Fibroblast of mammary gland (primary cell): ENCODE measurements at regions not wholly inside any gene's neighbourhood (a gene's known extent, or its start where the extent isn't known, plus 50 kb on each side); places are given as distances from the start of the nearest gene placed in this dataset.

Experiments used
- DNase-seq: peaks from one replicate; pipeline ENCODE4 v3.0.0-alpha.2; 2010; ENCODE audit warnings: low read depth
- H3K4me3 ChIP-seq: 2 replicates; pipeline ENCODE4 v1.5.1; 2011; ENCODE audit warnings: low read depth, mild to moderate bottlenecking, low read length, moderate library complexity; ENCODE audit not compliant: control insufficient read depth
- TF ChIP-seq, protein P1 (sequence below): conservative IDR thresholded peaks from 2 replicates; pipeline ENCODE4 v1.5.1; 2011; ENCODE audit warnings: low read depth, low read length, inconsistent platforms; ENCODE audit not compliant: control insufficient read depth, insufficient read depth

- H3K4me3 ChIP-seq = no peak overlapping the region
- peak; percentile 58 for DNase-seq
- TF ChIP-seq, protein P1, sequence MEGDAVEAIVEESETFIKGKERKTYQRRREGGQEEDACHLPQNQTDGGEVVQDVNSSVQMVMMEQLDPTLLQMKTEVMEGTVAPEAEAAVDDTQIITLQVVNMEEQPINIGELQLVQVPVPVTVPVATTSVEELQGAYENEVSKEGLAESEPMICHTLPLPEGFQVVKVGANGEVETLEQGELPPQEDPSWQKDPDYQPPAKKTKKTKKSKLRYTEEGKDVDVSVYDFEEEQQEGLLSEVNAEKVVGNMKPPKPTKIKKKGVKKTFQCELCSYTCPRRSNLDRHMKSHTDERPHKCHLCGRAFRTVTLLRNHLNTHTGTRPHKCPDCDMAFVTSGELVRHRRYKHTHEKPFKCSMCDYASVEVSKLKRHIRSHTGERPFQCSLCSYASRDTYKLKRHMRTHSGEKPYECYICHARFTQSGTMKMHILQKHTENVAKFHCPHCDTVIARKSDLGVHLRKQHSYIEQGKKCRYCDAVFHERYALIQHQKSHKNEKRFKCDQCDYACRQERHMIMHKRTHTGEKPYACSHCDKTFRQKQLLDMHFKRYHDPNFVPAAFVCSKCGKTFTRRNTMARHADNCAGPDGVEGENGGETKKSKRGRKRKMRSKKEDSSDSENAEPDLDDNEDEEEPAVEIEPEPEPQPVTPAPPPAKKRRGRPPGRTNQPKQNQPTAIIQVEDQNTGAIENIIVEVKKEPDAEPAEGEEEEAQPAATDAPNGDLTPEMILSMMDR = no peak
Observed at GRCh38 chr2:71830497-71831192, 317.0 kb downstream of the CYP26B1 start.

- TF ChIP-seq, protein P1 = no peak
- no peak for DNase-seq
- no peak overlapping the region for H3K4me3 ChIP-seq
Observed at GRCh38 chr2:71829008-71829407, 318.7 kb downstream of the CYP26B1 start.

DNA sequence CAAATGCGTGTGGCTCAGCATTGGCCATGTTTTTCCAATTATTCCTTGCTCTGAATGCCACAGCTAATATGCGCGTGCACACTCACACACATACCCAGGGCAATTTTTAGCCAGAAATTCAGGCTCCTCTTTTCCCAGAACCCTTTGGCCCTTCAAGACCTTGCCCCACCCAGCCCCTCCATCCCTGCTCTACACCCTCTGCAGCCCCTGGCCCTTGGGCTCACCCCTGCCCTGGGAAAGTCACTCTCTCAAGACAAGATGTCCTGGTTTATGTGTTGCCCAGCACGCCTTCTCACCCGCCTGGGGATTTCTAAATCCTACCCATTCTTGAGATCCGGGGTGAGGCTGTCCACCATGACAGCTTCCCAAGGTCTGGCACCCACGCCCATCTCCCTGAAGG lies 319.7 kb downstream of the CYP26B1 start:
- TF ChIP-seq, protein P1 = no peak
- H3K4me3 ChIP-seq = no peak overlapping the region
- no peak for DNase-seq

GRCh38 chr2:71827524-71827901 lies 320.1 kb downstream of the CYP26B1 start:
- DNase-seq = no peak
- TF ChIP-seq, protein P1 = no peak
- H3K4me3 ChIP-seq = no peak overlapping the region

DNA sequence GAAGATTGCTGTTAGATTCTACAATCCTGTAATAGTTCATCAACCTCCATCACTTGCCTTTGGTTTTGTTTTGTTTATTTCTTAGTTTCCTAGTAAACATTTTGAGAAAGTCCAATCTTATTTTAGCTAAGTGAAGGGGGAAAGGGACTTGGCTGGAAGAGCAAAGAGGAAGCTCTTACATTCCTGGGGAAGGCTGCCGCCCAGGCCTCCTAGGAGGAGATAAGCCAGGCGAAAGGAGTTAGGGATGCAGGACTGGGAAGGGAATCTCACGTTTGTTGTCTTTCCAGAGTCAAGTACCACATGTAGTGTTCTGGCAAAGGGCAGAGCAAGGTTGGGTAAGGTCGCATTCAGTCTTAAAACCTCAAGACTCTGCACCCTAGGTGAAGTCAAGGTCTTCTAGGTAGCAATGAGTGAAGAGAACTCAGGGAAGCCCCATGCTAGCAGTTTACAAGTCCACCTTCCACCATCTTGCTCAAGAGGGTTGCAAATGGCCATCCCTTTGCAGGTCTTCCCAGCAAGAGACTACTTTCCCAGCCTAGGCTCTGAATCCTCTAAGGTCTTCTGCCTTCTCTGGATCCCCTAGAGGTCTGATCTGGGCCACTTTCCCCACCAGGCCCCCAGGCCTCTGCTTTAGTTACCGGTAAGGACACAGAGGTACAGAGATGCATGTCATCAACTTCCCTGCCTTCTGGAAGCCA lies 320.7 kb downstream of the CYP26B1 start:
- TF ChIP-seq, protein P1 = no peak
- DNase-seq = no peak
- H3K4me3 ChIP-seq = no peak overlapping the region

DNA sequence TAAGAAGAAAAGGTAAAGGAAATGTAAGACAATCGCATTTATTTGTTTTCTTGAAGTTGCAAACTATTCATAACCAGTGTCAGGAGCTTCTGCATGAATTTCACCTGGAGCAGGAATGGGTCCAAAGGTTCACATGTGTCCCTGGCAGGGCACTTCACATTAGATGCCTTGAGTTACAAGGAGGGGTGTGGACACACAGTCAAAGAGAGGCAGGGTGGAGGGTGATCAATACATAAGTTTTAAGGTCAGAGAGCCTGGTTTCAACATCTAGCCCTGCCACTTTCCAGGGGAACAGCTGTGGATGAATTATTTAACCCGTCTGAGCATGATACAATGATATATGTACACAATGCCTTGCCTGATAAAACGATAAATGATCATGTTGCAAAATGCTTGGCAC lies 321.4 kb downstream of the CYP26B1 start:
- TF ChIP-seq, protein P1 = no peak
- no peak for DNase-seq
- no peak overlapping the region for H3K4me3 ChIP-seq
